NCI-H2196 (cell line): ENCODE measurements at regions not wholly inside any gene's neighbourhood (a gene's known extent, or its start where the extent isn't known, plus 50 kb on each side); places are given as distances from the start of the nearest gene placed in this dataset.

ENCODE experiments used
- DNase-seq: peaks from one replicate; lab custom pipeline; 2025; ENCODE audit not compliant: unreplicated experiment; lab: John Stamatoyannopoulos, UW

DNA sequence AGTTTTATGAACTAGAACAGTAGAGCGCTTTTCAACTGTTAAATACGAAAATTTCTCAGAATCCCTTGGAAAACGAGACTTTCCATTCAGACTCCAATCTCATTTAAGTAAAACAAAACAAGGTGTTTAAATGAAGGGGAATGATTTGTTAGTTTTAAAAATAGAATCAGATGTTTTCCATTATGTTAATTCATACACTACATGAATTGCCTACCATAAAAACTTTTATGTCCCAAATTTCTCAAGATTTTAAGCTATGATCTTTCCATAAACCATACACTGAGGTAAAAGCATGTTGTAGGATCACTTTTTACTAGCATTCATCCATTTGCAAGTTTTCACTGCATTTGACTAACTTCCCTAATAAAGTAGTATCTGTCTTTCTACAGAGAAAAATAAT, 180.3 kb upstream of the ZP4 start:
- DNase-seq = no peak

GRCh38 chr1:238063454-238063853, 172.7 kb upstream of the ZP4 start:
- DNase-seq = no peak

GRCh38 chr1:238061967-238062613, 171.4 kb upstream of the ZP4 start:
- DNase-seq = no peak

DNA sequence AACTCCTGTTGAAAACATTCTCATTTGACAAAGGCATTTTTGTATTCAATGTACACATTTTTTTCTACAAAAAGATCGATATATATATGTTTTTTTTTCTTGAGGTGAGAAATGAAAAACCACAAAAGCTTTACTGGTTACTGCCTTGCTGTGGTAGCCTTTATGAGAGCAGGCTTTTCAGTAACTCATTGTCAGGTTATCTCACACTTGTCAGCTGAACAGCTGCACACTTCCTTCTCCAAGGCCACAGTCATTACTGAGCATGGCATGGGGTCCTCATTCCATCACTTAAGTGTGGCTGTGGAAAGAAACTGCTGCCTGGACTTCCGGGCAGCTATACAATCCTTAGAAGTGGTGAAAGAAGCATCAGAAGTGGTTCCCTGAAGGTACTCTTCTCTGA, 169.3 kb upstream of the ZP4 start:
- DNase-seq = no peak

- DNase-seq = no peak
Observed at GRCh38 chr1:238052496-238053266, 162.0 kb upstream of the ZP4 start.

- no peak for DNase-seq
Observed at GRCh38 chr1:238029126-238029525, 138.4 kb upstream of the ZP4 start.

DNA sequence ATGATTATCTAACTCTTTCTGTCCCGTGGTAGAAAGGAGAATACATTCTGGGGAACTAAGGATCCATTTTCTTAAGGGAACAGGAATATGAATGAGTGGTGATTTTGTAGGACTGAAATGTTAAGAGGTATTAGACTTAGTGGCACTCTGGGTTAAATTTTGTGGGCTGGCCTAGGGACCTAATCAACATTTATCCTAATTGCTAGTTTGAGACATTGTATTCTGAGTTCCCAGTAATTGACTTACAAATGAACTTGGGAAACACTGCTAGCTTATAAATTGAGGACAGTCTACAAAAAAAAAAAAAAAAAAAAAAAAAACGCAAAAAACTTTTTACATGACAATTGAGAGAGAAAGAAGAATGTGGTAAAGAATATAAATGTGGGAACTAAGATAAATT, 136.6 kb upstream of the ZP4 start:
- no peak for DNase-seq

DNA sequence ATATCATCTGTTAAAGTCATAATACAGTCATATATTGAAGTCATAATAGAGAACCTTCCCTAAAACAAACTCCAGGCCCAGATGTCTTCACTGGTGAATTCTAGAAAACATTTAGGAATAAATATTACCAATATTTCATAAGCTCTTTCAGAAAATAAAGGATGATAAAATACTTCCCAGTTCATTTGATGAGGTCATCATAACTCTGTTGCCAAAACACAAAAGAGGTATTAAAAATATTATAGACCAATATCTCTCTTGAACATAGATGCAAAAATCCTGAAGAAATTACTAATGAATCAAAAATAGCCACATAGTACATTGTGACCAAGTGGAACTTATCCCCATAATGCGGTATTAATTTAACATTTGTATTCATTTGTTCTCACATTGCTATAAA, 132.4 kb upstream of the ZP4 start:
- no peak for DNase-seq

DNA sequence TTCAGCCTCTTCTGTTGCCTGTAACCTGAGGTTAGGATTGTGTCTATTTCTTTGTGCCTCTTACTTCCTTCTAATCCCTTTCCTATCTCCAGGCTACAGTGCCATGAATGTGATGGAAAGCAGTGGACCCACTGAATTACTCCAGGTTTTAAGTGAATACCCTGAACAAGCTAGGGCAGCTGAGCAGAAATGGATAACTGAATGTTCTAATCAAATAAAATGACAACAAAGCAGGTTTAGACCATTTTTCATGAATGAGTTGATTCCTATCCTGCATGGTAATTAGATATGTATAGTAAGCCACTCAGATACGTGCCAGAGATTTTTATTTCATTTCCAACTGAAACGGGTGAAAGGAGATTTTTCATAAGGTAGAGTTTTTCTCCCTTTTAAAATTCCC, 127.5 kb upstream of the ZP4 start:
- no peak for DNase-seq

- DNase-seq = no peak
Observed at GRCh38 chr1:238006779-238007178, 116.1 kb upstream of the ZP4 start.

- DNase-seq = no peak
Observed at GRCh38 chr1:238005116-238005515, 114.4 kb upstream of the ZP4 start.

DNA sequence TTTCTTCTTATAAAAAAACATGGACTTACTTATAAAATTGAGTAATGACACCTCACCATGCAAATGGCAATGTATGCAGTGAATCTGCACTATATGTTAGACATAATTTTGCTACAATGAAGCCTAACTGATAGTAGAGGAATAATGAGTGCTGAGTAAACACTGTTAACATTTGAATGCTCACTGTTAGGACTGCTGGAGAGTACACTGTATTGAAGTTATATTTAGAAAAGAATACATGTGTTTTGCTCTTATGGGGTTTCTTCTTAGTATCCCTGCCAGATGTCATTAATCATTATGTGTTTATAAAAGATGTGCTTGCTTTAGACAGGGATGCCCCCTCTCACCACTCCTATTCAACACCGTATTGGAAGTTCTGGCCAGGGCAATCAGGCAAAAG, 111.1 kb upstream of the ZP4 start:
- DNase-seq = no peak

DNA sequence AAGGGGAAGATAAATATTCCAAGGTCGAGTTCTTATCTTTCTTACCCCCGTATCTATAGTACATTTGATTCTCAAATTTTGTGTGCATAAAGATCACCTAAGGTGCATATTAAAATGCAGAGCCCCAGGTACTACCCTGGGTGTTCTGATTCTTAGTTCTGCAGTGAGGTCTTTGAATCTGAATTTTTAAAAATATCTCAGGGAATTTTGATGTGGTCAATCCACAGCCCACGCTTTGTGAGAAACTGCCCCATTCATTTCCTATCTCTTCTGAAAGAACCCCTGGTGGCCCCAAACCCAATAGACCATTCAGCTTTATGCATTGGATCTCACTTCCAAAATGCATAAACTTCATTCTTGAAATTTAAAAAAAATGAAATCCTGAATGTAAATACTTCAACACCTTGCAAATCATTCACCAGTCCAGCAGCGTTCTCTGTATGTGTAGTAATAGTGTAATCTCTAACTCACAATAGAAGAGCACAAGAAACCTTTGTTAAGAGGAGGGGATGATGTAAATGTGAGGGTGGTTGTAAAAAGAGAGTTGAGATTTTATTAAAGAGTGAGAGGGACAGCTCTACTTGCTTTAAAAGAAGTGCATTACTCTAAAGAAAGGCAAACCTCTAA, 108.8 kb upstream of the ZP4 start:
- DNase-seq = no peak

- no peak for DNase-seq
Observed at GRCh38 chr1:237998581-237998980, 107.9 kb upstream of the ZP4 start.

- no peak for DNase-seq
Observed at GRCh38 chr1:237983496-237983895, 92.8 kb upstream of the ZP4 start.

DNA sequence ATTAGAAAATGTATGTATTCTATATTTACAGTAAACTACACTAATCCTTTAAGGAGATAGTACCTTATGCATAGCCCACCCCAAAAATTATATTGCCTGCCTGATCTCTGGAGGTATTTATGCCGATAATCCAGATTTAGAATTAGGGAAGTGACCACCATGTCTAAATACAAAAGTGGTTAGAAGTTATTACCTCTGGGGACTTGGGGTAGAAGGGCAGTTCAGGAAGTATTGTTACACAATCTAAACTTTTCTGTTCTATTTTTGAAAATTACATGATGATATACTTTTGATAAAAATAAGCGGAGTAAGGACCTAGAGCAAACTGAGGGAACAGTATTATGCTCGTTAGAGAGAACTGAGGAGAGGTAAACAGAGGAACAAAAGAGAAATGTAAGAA, 90.5 kb upstream of the ZP4 start:
- DNase-seq = no peak

GRCh38 chr1:237976331-237976730, 85.6 kb upstream of the ZP4 start:
- no peak for DNase-seq

DNA sequence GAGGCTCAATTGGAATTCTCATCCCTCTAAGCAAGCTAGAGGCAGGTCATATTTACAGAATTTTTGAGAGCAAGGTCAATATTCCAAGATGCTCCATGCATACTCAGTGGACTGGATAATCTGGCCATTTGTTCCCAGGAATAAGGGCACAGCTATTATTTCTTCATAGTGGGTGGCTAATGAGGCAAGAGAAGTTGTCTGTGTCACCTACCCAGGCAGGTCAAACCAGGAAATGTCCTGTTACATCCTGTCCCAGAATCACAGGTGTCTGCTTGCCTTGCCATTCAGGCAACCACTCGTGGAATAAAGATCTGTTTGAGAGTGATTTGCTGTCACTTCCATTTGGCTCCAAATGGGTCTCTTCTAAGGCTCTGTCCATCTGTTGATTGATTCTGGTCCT, 85.2 kb upstream of the ZP4 start:
- DNase-seq = no peak

DNA sequence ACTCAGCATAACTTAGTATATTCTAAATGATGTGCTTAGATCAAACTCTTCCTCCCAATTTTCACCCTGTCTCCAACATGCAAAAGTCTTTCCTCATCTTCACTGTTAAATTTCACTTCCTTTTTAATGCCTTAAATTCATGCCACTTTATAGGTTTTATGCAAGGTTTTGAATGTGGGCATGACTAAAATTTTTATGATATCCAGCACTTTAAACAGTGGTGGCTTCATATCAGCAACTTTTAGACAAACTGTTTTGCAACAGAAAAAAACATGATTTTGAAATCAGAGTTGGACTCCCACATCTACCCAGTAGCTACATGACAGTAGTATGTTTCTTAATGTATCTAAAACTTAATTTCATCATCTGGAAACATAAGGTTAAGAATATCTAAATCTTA, 84.7 kb upstream of the ZP4 start:
- DNase-seq = no peak

DNA sequence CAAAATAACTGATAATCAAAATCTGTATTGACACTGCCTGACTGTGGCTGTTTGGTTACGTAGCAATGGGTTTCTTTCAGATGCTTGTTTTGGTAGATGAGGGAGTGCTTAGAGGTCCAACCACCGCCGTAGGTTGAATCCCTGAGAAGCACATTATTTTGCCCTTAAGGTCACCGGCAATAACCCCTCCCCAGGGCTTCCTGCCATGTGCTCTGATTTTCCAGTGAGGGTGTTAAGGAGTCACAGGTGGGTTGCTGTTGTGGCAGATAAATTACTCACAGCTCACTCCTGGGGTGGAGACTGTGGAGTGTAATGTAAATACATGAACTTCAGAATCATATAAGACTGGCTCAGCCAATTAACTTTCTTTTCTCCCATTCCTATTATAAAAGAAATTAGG, 81.5 kb upstream of the ZP4 start:
- no peak for DNase-seq

DNA sequence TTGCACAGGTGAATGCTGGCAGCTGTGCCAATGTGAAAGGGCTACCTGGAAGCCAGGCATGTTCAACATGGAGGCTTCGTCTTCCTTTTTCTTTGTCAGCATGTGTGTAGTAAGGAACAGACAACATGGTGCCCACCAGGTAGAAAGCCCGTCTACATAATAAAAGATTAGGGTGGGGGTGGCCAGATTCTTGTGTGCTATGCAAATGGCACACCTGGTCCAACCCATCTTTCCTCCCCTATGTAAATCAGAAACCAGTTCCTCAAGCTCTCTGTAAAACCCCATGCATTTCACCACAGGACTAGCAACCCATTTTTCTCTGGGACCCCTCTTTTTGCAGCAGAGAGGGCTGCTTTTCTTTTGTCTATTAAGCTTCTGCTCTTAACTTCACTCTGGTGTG, 72.3 kb upstream of the ZP4 start:
- DNase-seq = no peak

- no peak for DNase-seq
Observed at GRCh38 chr1:237961754-237962153, 71.0 kb upstream of the ZP4 start.

GRCh38 chr1:237959838-237960237, 69.1 kb upstream of the ZP4 start:
- no peak for DNase-seq
